ENCODE measurements at regions not wholly inside any gene's neighbourhood (a gene's known extent, or its start where the extent isn't known, plus 50 kb on each side); places are given as distances from the start of the nearest gene placed in this dataset.

GRCh38 chr2:2586068-2586776 lies 255.1 kb upstream of the MYT1L start:
- ChIA-PET CTCF (no interaction called here), POLR2A (no interaction called here)
- Histone ChIP-seq H3K9ac (no peak overlapping the region), H3K27ac (ENCODE audit: low read depth in 2 of 2, low read length in 1 of 2) (no peak overlapping the region), H3F3A (replicated peaks; ENCODE audit: insufficient read depth) (no peaks in the 10 kb centered on the region), H3K9me2 (no peaks in the 10 kb centered on the region), H3K4me1 (ENCODE audit: control insufficient read depth in 1 of 2, insufficient read depth in 2 of 2, low read depth in 1 of 2, low read length in 1 of 2) (peaks cover 0 to 17% of the 10 kb centered on the region in 2 experiments; a peak in 2 of 4 replicates), H3K79me2 (ENCODE audit: insufficient read depth) (no peaks in the 10 kb centered on the region), H3K27me3 (ENCODE audit: insufficient read depth) (no peaks in the 10 kb centered on the region), H3K4me3 (ENCODE audit: low read depth in 2 of 2, low read length in 1 of 2) (no peak overlapping the region), H3K36me3 (replicated peaks in 1 of 2; ENCODE audit: control insufficient read depth in 1 of 2, insufficient read depth in 2 of 2, low read length in 1 of 2) (no peaks in the 10 kb centered on the region), H3K4me2 (no peak overlapping the region), H3K9me3 (no peaks in the 10 kb centered on the region; the same call in 1 of the 2 replicates), H2AFZ (ENCODE audit: low read depth) (no peak overlapping the region), H4K20me1 (ENCODE audit: insufficient read depth) (no peaks in the 10 kb centered on the region)
- DNase-seq = no peak
- TF ChIP-seq, protein P1, sequence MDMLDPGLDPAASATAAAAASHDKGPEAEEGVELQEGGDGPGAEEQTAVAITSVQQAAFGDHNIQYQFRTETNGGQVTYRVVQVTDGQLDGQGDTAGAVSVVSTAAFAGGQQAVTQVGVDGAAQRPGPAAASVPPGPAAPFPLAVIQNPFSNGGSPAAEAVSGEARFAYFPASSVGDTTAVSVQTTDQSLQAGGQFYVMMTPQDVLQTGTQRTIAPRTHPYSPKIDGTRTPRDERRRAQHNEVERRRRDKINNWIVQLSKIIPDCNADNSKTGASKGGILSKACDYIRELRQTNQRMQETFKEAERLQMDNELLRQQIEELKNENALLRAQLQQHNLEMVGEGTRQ (IDR thresholded peaks at IDR 0.05; ENCODE audit: borderline replicate concordance, low read depth, low read length) = no peak
- TF ChIP-seq GATA2 (CRISPR knock-in tag; IDR thresholded peaks at IDR 0.05) = no peak
- TF ChIP-seq YY1 (IDR thresholded peaks at IDR 0.05; ENCODE audit: low read depth) = no peak
- TF ChIP-seq EZH2phosphoT487 (IDR thresholded peaks at IDR 0.05; ENCODE audit: borderline replicate concordance, low read depth) = no peak
- TF ChIP-seq RFX5 (IDR thresholded peaks at IDR 0.05; ENCODE audit: low read length) = no peak
- TF ChIP-seq CHD2 (IDR thresholded peaks at IDR 0.05; ENCODE audit: low read length, partially characterized antibody) = no peak
- no peak for TF ChIP-seq SMC3 (IDR thresholded peaks at IDR 0.05; ENCODE audit: low read depth, low read length)
- TF ChIP-seq NFIC (IDR thresholded peaks at IDR 0.05; ENCODE audit: borderline replicate concordance) = no peak
- TF ChIP-seq SIN3A (IDR thresholded peaks at IDR 0.05; ENCODE audit: borderline replicate concordance, low read depth, low read length) = no peak
- 45% methylated on average over 18 of the region's 18 CpGs for WGBS (ENCODE audit: low lambda C conversion rate)

- Histone ChIP-seq H2AFZ (ENCODE audit: low read depth) (no peak overlapping the region), H3K4me1 (ENCODE audit: control insufficient read depth in 1 of 2, insufficient read depth in 2 of 2, low read depth in 1 of 2, low read length in 1 of 2) (peaks cover 0 to 17% of the 10 kb centered on the region in 2 experiments; a peak in 2 of 4 replicates), H3K9ac (no peak overlapping the region), H3F3A (replicated peaks; ENCODE audit: insufficient read depth) (no peaks in the 10 kb centered on the region), H3K36me3 (replicated peaks in 1 of 2; ENCODE audit: control insufficient read depth in 1 of 2, insufficient read depth in 2 of 2, low read length in 1 of 2) (no peaks in the 10 kb centered on the region), H3K9me3 (no peaks in the 10 kb centered on the region; the same call in 1 of the 2 replicates), H3K4me3 (ENCODE audit: low read depth in 2 of 2, low read length in 1 of 2) (no peak overlapping the region), H3K27me3 (ENCODE audit: insufficient read depth) (no peaks in the 10 kb centered on the region), H3K4me2 (no peak overlapping the region), H4K20me1 (ENCODE audit: insufficient read depth) (no peaks in the 10 kb centered on the region), H3K79me2 (ENCODE audit: insufficient read depth) (no peaks in the 10 kb centered on the region), H3K27ac (ENCODE audit: low read depth in 2 of 2, low read length in 1 of 2) (no peak overlapping the region), H3K9me2 (no peaks in the 10 kb centered on the region)
- POLR2A ChIA-PET = no interaction called here
- DNase-seq = no peak
- TF ChIP-seq GABPA (IDR thresholded peaks at IDR 0.05; ENCODE audit: low read depth) (no peak), TCF12 (IDR thresholded peaks at IDR 0.05) (no peak), EZH2phosphoT487 (IDR thresholded peaks at IDR 0.05; ENCODE audit: borderline replicate concordance, low read depth) (no peak), GATA2 (CRISPR knock-in tag; IDR thresholded peaks at IDR 0.05) (no peak), CTCF (IDR thresholded peaks at IDR 0.05) (no peak), SMC3 (IDR thresholded peaks at IDR 0.05; ENCODE audit: low read depth, low read length) (no peak), POLR2AphosphoS5 (IDR thresholded peaks at IDR 0.05; ENCODE audit: low read depth, low read length) (no peak), MAX (IDR thresholded peaks at IDR 0.05; ENCODE audit: low read depth) (no peak), EP300 (IDR thresholded peaks at IDR 0.05; ENCODE audit: borderline replicate concordance in 1 of 2, low read depth in 1 of 2, low read length in 1 of 2) (no peak), USF1 (IDR thresholded peaks at IDR 0.05; ENCODE audit: borderline replicate concordance, low read depth) (no peak), ELF1 (IDR thresholded peaks at IDR 0.05) (no peak)
- CTCF ChIA-PET = interaction anchor here (0.8 to 2.1 kb wide), 7 partner anchors 8 to 289 kb away, joined by 3 to 9 read pairs (median 4); no protein-coding TSS in a partner anchor
- WGBS (ENCODE audit: low lambda C conversion rate) = 50% methylated on average over 7 of the region's 7 CpGs
These were observed 252.0 kb upstream of the MYT1L start for GRCh38 chr2:2582998-2583545.
